Transverse colon (tissue), 4 donors: ENCODE measurements at regions not wholly inside any gene's neighbourhood (a gene's known extent, or its start where the extent isn't known, plus 50 kb on each side); places are given as distances from the start of the nearest gene placed in this dataset.

Source experiments
- DNase-seq: peaks from one replicate; pipeline ENCODE4 v3.0.0-alpha.2; 2019
- H3K27ac ChIP-seq, 4 donors: fragments of 200-600 bp; sonication (generic); 2 replicates each; pipeline ENCODE4 v1.5.1; 2016 to 2018; ENCODE audit warnings: inconsistent platforms in 4 of 4
- H3K27me3 ChIP-seq: fragments of 200-600 bp; sonication (generic); 2 replicates; pipeline ENCODE4 v1.5.1; 2017; ENCODE audit warnings: inconsistent platforms
- H3K36me3 ChIP-seq, 4 donors: fragments of 200-600 bp; sonication (generic); 2 replicates each; pipeline ENCODE4 v1.5.1; 2017 to 2019; ENCODE audit warnings: inconsistent platforms in 4 of 4
- H3K4me1 ChIP-seq, 4 donors: fragments of 200-600 bp; sonication (generic); 2 replicates each; pipeline ENCODE4 v1.5.1; 2017 to 2020; ENCODE audit warnings: inconsistent platforms in 4 of 4
- H3K4me3 ChIP-seq, 4 donors: fragments of 200-600 bp; sonication (generic); 1 replicate in 1 of 4; 2 replicates in 3 of 4; pipeline versions ENCODE4 v1.5.1 to v1.6.1; 2017 to 2019; ENCODE audit warnings: inconsistent platforms in 4 of 4
- H3K9me3 ChIP-seq, 2 donors: fragments of 200-600 bp; sonication (generic); 2 replicates each; pipeline ENCODE4 v1.5.1; 2017 to 2019; ENCODE audit warnings: inconsistent platforms in 2 of 2
- EP300 ChIP-seq: sonication (generic); formaldehyde crosslinking; IDR thresholded peaks from one replicate; pipeline ENCODE4 v1.6.1; 2017; ENCODE audit warnings: antibody characterized with exemption, low read depth
- POLR2A ChIP-seq: fragments of 450-650 bp; IDR thresholded peaks from one replicate; pipeline ENCODE4 v1.6.1; 2016; ENCODE audit warnings: antibody characterized with exemption, mild to moderate bottlenecking, moderate library complexity
- POLR2AphosphoS5 ChIP-seq, 3 donors: sonication (generic); formaldehyde crosslinking; IDR thresholded peaks; one replicate each; pipeline ENCODE4 v1.6.1; 2016; ENCODE audit warnings: antibody characterized with exemption in 3 of 3
- WGBS, 2 donors: methylation state at CpG; one replicate each; pipeline ENCODE4 v1.1.5; 2018; ENCODE audit warnings: low coverage in 1 of 2; 5-methylcytosine and 5-hydroxymethylcytosine counted together
- in situ Hi-C, 4 donors: fragments of 200-750 bp; cut with MboI; loops; one replicate each; pipeline versions ENCODE4 v1.15.0 to v1.15.1; 2017; ENCODE audit warnings: low sequenced_read_pairs in 3 of 4, low pct_ligation_motif_present in 1 of 4, low pct_unique_long_range_greater_than_20kb in 1 of 4
- intact Hi-C: fragments of 100-400 bp; cut with DNase I; formaldehyde crosslinking; loops from one replicate; pipeline ENCODE4 v1.15.1; 2023; ENCODE audit warnings: low total_unique reads
- TF ChIP-seq, protein P1 (sequence below), 5 experiments: fragments of 200-600 bp in 3 of 5; fragments of 450-650 bp in 2 of 5; sonication (generic) in 3 of 5; IDR thresholded peaks; 1 replicate in 2 of 5; 2 replicates in 3 of 5; pipeline ENCODE4 v1.5.1; 2016 to 2017; ENCODE audit warnings: antibody characterized with exemption in 5 of 5, inconsistent platforms in 3 of 5, mild to moderate bottlenecking in 2 of 5, moderate library complexity in 1 of 5

DNA sequence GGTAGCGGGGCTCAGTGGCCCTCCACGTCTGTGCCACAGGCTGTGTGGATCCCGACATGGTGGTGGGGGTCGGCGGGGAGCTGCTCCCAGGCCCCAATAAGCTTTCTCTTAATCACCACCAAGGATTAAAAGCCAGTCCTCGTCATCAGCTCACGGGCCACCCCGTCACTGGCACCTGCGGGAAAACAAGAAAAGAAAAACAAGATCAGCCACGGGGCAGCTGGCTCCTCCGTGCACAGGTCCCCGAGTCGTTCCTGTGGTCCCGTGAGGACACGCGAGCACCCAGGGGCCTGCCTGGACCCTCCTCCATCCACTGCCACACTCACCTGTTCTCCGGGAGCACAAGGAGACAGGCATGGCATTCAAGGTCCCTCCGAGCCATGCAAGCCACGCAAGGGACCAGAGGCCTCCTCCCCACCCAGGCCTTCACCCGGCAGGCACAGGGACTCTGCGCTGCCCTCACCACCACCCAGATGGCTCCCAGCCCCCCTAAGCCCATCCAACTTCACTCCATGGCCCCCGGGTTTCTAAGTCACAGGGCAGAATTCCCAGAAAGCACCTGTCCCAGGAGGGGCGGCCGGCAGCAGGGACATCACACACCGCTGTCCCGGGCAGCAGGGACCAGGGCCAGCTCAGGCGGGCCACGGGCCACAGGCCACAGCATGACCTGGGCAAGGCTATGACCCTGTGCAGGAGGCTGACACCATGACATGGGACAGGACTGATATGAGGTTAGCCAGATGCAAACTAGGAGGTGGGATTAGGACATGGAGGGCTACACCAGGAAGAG lies 72.0 kb downstream of the NCOR2 start:
- H3K4me1 ChIP-seq: peaks cover 33 to 44% (median 38%) of the 10 kb centered on the region in 4 donors
- in situ Hi-C loops (no loop called here), intact Hi-C loops (no loop called here)
- TF ChIP-seq EP300: no peak
- TF ChIP-seq, protein P1, sequence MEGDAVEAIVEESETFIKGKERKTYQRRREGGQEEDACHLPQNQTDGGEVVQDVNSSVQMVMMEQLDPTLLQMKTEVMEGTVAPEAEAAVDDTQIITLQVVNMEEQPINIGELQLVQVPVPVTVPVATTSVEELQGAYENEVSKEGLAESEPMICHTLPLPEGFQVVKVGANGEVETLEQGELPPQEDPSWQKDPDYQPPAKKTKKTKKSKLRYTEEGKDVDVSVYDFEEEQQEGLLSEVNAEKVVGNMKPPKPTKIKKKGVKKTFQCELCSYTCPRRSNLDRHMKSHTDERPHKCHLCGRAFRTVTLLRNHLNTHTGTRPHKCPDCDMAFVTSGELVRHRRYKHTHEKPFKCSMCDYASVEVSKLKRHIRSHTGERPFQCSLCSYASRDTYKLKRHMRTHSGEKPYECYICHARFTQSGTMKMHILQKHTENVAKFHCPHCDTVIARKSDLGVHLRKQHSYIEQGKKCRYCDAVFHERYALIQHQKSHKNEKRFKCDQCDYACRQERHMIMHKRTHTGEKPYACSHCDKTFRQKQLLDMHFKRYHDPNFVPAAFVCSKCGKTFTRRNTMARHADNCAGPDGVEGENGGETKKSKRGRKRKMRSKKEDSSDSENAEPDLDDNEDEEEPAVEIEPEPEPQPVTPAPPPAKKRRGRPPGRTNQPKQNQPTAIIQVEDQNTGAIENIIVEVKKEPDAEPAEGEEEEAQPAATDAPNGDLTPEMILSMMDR (IDR thresholded peaks at IDR 0.05): no peak
- no peak for TF ChIP-seq POLR2A
- DNase-seq: no peak
- 87% methylated on average over 28 of the region's 28 CpGs; no CpG with 5 or more reads in 1 of the 2 donors for WGBS, 2 donors
- no peaks in the 10 kb centered on the region for H3K27me3 ChIP-seq
- H3K27ac ChIP-seq: no peak overlapping the region
- no peaks in the 10 kb centered on the region for H3K36me3 ChIP-seq
- H3K4me3 ChIP-seq: no peak overlapping the region
- no peaks in the 10 kb centered on the region for H3K9me3 ChIP-seq

DNA sequence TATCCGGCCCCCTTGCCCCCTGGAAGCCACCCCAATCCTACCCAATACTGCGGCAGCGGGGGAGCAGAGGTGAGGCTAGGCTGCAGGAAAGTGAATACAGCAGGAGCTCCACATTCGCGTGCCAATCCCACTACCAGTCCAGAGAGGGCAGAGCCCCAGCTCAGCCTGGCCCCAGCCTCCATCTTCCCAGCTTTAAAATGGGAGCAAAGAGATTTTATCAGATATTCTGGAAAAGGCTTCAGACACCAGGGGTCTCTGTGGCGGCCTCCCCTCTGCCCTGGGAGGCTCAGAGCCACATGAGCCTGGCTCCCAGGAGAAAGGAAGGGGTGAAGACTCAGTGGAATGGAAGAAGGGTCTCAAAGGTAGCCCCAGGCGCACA lies 72.7 kb downstream of the NCOR2 start:
- peaks cover 30 to 41% (median 34%) of the 10 kb centered on the region in 4 donors for H3K4me1 ChIP-seq
- no peak overlapping the region for H3K4me3 ChIP-seq
- intact Hi-C loops (no loop called here), in situ Hi-C loops (no loop called here)
- H3K36me3 ChIP-seq: no peaks in the 10 kb centered on the region
- TF ChIP-seq, protein P1 (IDR thresholded peaks at IDR 0.05): no peak
- TF ChIP-seq POLR2A (no peak), POLR2AphosphoS5 (IDR thresholded peaks at IDR 0.05) (no peak), EP300 (no peak)
- H3K9me3 ChIP-seq: no peaks in the 10 kb centered on the region
- H3K27ac ChIP-seq: no peak overlapping the region
- no peaks in the 10 kb centered on the region for H3K27me3 ChIP-seq
- WGBS, 2 donors: 88% methylated on average over 7 of the region's 7 CpGs; no CpG with 5 or more reads in 1 of the 2 donors
- DNase-seq: no peak

DNA sequence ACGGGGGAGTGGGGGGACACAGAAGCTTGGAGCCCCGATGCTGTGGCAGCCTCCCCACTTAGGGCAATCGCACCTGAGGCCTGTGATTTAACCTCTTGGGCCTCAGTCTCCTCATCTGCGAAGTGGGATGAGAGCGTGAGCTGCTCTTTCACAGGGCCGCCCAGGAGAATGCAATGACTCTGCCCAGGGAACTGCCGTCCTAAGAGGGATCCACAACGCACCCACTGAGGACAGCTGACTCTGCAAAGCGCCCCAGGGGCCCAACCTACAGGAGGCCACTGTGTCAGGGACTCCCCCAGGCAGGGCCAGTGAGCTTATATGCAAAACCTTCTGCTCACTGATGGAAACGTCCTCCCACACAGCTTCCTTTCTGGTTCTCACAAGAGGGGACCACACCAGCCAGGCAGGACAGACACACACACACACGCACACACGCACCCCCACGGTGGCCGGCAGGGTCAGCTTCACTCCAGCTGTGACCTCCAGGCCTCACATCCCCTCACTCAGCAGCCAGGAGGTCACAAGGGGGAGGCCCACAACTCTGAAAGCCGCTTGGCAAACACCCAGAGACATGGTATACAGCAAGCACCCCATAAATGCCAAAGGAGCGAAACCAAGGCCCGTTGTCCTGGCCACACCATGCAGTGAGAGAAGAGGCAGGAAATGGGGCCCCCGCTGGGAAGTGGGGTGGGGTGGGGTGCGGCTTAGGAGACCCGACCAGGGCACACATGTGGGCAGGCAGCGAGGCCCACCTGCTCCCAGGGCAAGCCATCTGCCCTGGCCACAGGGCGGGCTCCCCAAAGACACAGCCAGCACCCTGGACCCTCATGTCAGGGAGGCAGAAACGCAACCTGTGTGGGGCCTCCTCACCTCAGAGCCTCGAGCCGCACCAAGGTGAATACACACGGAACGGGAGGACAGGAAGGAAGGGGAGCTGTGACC lies 73.3 kb downstream of the NCOR2 start:
- Histone ChIP-seq H3K36me3 (no peaks in the 10 kb centered on the region), H3K9me3 (no peaks in the 10 kb centered on the region), H3K4me3 (no peak overlapping the region), H3K4me1 (peaks cover 29 to 36% (median 31%) of the 10 kb centered on the region in 4 donors), H3K27ac (no peak overlapping the region), H3K27me3 (no peaks in the 10 kb centered on the region)
- intact Hi-C loops: no loop called here
- in situ Hi-C loops: no loop called here
- 68% methylated on average over 24 of the region's 27 CpGs; no CpG with 5 or more reads in 1 of the 2 donors for WGBS, 2 donors
- TF ChIP-seq POLR2A: no peak
- no peak for TF ChIP-seq EP300
- DNase-seq: peak; percentile 51

DNA sequence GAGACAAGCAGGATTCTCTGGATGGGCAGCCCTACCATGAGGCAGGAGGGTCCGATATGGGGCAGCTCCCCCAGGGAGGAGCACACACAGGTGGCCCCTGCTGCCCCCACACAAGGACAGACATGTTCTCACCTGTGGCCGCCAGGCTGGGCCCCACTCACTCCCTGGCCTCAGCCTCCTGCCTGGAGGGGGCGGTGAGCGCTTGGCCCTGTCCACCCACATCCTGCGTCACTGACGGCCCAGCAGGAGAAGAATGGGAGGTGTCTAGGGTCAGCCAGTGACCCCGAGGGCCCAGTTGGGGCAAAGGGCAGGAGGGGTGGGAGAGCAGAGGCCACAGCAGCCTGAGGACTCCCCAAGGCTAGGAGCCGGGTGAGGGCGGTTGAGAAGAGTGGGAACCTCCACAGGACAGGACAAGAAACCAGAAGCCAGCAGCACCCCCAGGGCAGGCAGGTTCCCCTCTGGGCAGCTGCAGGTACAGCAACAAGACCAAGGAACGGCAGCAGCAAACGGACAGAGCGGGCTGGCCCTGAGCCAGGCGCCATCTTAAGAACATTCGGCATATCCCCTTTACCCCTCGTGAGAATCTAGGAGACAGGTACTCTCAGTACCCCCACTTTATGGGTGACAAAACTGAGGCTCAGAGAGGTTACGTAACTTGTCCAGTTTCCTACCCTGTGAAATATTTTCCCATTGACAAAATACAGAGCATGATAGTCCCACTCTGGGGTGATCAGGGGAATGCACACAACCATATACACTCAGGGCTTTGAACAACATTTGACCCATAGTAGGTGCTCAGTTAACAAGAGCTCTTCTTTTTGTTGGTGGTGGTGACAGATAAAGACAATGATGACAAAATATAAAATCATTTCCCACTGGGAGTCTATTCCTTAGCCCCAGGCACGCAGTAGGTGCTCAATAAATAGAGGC lies 74.3 kb downstream of the NCOR2 start:
- TF ChIP-seq POLR2AphosphoS5 (IDR thresholded peaks at IDR 0.05) (no peak), POLR2A (no peak), EP300 (no peak)
- TF ChIP-seq, protein P1 (IDR thresholded peaks at IDR 0.05): no peak
- in situ Hi-C loops (no loop called here), intact Hi-C loops (no loop called here)
- DNase-seq: no peak
- H3K4me1 ChIP-seq: peaks cover 22 to 33% (median 23%) of the 10 kb centered on the region in 4 donors
- WGBS, 2 donors: 72% methylated on average over 17 of the region's 17 CpGs; no CpG with 5 or more reads in 1 of the 2 donors
- no peaks in the 10 kb centered on the region for H3K27me3 ChIP-seq
- no peak overlapping the region for H3K27ac ChIP-seq
- no peaks in the 10 kb centered on the region for H3K36me3 ChIP-seq
- no peaks in the 10 kb centered on the region for H3K9me3 ChIP-seq
- H3K4me3 ChIP-seq: no peak overlapping the region
